ENCODE measurements at regions not wholly inside any gene's neighbourhood (a gene's known extent, or its start where the extent isn't known, plus 50 kb on each side); places are given as distances from the start of the nearest gene placed in this dataset.

DNA sequence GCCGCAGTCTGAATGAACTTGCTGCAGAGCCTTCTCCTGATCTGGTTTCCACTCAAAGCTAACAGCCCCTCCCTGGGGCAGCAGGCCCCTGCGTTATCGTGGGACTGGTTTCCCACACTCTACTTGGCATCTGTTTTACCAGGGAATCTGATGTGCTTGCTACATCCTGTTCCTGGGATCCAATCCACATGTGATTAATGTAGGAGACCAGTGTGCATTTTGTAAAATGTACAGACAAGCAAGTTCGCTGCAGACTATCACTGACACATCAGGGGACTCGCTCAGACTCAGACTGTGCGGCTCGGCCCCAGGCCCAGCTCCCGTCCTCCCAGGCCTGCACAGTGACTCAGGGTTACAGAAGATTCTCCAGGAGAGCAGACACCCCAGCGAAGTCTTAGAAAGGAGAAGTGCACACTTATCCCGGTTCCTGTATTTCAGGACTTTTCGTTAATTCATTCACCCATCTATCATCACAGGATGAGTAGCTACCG, 340.1 kb downstream of the MATN1 start:
- H3K4me3 ChIP-seq (ENCODE audit: low read depth in 1 of 2, low read length in 2 of 2) = no peak overlapping the region
- H3K36me3 ChIP-seq (ENCODE audit: insufficient read depth, low read length) = no peaks in the 10 kb centered on the region
- peaks cover 0 to 21% of the 10 kb centered on the region in 2 donors for H3K27me3 ChIP-seq (ENCODE audit: control insufficient read depth in 1 of 2, insufficient read depth in 2 of 2, low read length in 2 of 2)
- H3K27ac ChIP-seq (ENCODE audit: low read depth, low read length) = no peak overlapping the region
- no peak overlapping the region for H3K9ac ChIP-seq (ENCODE audit: low read length)
- H3K4me1 ChIP-seq (ENCODE audit: insufficient read depth, low read length) = peaks cover 10% of the 10 kb centered on the region
- H3K9me3 ChIP-seq (ENCODE audit: low read length) = no peaks in the 10 kb centered on the region

GRCh38 chr1:30382496-30382895, 340.9 kb downstream of the MATN1 start:
- H3K4me3 ChIP-seq (ENCODE audit: low read depth in 1 of 2, low read length in 2 of 2) = no peak overlapping the region
- H3K27me3 ChIP-seq (ENCODE audit: control insufficient read depth in 1 of 2, insufficient read depth in 2 of 2, low read length in 2 of 2) = peaks cover 0 to 24% of the 10 kb centered on the region in 2 donors
- H3K9me3 ChIP-seq (ENCODE audit: low read length) = no peaks in the 10 kb centered on the region
- H3K4me1 ChIP-seq (ENCODE audit: insufficient read depth, low read length) = peaks cover 10% of the 10 kb centered on the region
- no peak overlapping the region for H3K9ac ChIP-seq (ENCODE audit: low read length)
- no peak overlapping the region for H3K27ac ChIP-seq (ENCODE audit: low read depth, low read length)
- no peaks in the 10 kb centered on the region for H3K36me3 ChIP-seq (ENCODE audit: insufficient read depth, low read length)

DNA sequence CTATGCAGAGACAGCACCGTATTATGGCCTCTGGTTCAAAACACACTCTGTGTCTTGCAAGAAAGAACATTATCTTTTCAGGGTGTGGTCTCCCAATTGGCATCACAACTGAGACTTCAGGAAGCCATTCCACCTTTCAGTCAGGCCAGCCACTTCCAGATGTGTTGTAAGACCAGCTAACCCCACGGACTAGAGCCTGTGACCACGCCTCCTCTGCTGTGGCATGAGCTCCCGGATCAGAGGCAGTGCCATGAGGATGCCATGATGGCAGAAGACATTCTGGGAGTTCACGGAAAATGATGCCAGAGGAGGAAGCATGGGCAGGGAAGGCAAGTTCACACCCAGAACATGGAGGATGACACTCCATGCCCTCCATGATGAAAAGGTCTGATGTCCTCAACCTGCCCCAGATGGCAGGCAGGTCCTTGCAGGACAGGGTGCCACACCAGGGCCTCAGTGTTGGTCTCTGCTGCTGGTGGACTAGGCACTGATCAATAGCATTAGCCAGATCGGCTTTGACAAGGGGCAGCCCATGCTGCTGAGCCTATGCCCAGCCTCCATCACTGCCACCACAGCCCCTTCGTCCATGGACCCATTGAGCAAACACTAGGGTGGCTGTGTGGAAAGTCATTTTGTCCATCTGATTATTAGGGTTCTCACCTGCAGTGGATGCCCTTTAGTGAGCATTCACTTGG, 341.6 kb downstream of the MATN1 start:
- H3K27me3 ChIP-seq (ENCODE audit: control insufficient read depth in 1 of 2, insufficient read depth in 2 of 2, low read length in 2 of 2) = peaks cover 0 to 31% of the 10 kb centered on the region in 2 donors

GRCh38 chr1:30381266-30381665, 342.1 kb downstream of the MATN1 start:
- no peak overlapping the region for H3K27ac ChIP-seq (ENCODE audit: low read depth, low read length)
- H3K36me3 ChIP-seq (ENCODE audit: insufficient read depth, low read length) = no peaks in the 10 kb centered on the region
- H3K9ac ChIP-seq (ENCODE audit: low read length) = no peak overlapping the region
- no peaks in the 10 kb centered on the region for H3K9me3 ChIP-seq (ENCODE audit: low read length)
- no peak overlapping the region for H3K4me3 ChIP-seq (ENCODE audit: low read depth in 1 of 2, low read length in 2 of 2)
- H3K4me1 ChIP-seq (ENCODE audit: insufficient read depth, low read length) = peaks cover 10% of the 10 kb centered on the region
- H3K27me3 ChIP-seq (ENCODE audit: control insufficient read depth in 1 of 2, insufficient read depth in 2 of 2, low read length in 2 of 2) = peaks cover 0 to 33% of the 10 kb centered on the region in 2 donors

More for the DNA sequence above, 341.6 kb downstream of the MATN1 start:
- H3K27ac ChIP-seq (ENCODE audit: low read depth, low read length) = no peak overlapping the region
- no peak overlapping the region for H3K9ac ChIP-seq (ENCODE audit: low read length)
- H3K9me3 ChIP-seq (ENCODE audit: low read length) = no peaks in the 10 kb centered on the region
- no peaks in the 10 kb centered on the region for H3K36me3 ChIP-seq (ENCODE audit: insufficient read depth, low read length)
- H3K4me3 ChIP-seq (ENCODE audit: low read depth in 1 of 2, low read length in 2 of 2) = no peak overlapping the region
- H3K4me1 ChIP-seq (ENCODE audit: insufficient read depth, low read length) = peaks cover 10% of the 10 kb centered on the region

DNA sequence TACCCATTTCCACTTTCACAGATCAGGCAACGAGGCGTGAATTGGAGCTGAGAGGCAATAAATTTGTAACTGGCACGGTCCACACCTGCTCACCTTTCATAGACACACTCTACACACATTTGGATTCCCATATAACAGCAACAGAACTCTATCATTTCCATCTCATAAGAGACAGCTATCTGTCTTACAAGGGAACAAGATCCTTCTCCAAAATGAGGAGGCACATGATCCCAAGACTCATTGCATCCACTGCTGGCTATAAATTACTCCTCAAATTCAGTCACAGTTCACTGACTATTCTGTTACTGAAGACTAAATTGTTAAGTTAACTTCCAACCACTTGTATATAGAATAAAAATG, 342.8 kb downstream of the MATN1 start:
- no peak overlapping the region for H3K27ac ChIP-seq (ENCODE audit: low read depth, low read length)
- no peak overlapping the region for H3K4me3 ChIP-seq (ENCODE audit: low read depth in 1 of 2, low read length in 2 of 2)
- H3K9me3 ChIP-seq (ENCODE audit: low read length) = no peaks in the 10 kb centered on the region
- H3K27me3 ChIP-seq (ENCODE audit: control insufficient read depth in 1 of 2, insufficient read depth in 2 of 2, low read length in 2 of 2) = peaks cover 0 to 33% of the 10 kb centered on the region in 2 donors
- H3K9ac ChIP-seq (ENCODE audit: low read length) = no peak overlapping the region
- H3K4me1 ChIP-seq (ENCODE audit: insufficient read depth, low read length) = peaks cover 10% of the 10 kb centered on the region
- no peaks in the 10 kb centered on the region for H3K36me3 ChIP-seq (ENCODE audit: insufficient read depth, low read length)

GRCh38 chr1:30379684-30380624, 343.4 kb downstream of the MATN1 start:
- Histone ChIP-seq H3K4me3 (ENCODE audit: low read depth in 1 of 2, low read length in 2 of 2) (no peak overlapping the region), H3K27me3 (ENCODE audit: control insufficient read depth in 1 of 2, insufficient read depth in 2 of 2, low read length in 2 of 2) (peaks cover 0 to 33% of the 10 kb centered on the region in 2 donors), H3K4me1 (ENCODE audit: insufficient read depth, low read length) (peaks cover 10% of the 10 kb centered on the region), H3K27ac (ENCODE audit: low read depth, low read length) (no peak overlapping the region), H3K9ac (ENCODE audit: low read length) (no peak overlapping the region), H3K36me3 (ENCODE audit: insufficient read depth, low read length) (no peaks in the 10 kb centered on the region), H3K9me3 (ENCODE audit: low read length) (no peaks in the 10 kb centered on the region)

- Histone ChIP-seq H3K27ac (ENCODE audit: low read depth, low read length) (no peak overlapping the region), H3K4me1 (ENCODE audit: insufficient read depth, low read length) (peaks cover 10% of the 10 kb centered on the region), H3K9me3 (ENCODE audit: low read length) (no peaks in the 10 kb centered on the region), H3K9ac (ENCODE audit: low read length) (no peak overlapping the region), H3K36me3 (ENCODE audit: insufficient read depth, low read length) (no peaks in the 10 kb centered on the region), H3K27me3 (ENCODE audit: control insufficient read depth in 1 of 2, insufficient read depth in 2 of 2, low read length in 2 of 2) (peaks cover 0 to 33% of the 10 kb centered on the region in 2 donors), H3K4me3 (ENCODE audit: low read depth in 1 of 2, low read length in 2 of 2) (no peak overlapping the region)
Observed at GRCh38 chr1:30378991-30379581, 344.3 kb downstream of the MATN1 start.

- Histone ChIP-seq H3K27me3 (ENCODE audit: control insufficient read depth in 1 of 2, insufficient read depth in 2 of 2, low read length in 2 of 2) (peaks cover 0 to 33% of the 10 kb centered on the region in 2 donors), H3K27ac (ENCODE audit: low read depth, low read length) (no peak overlapping the region), H3K9me3 (ENCODE audit: low read length) (no peaks in the 10 kb centered on the region), H3K9ac (ENCODE audit: low read length) (no peak overlapping the region), H3K4me1 (ENCODE audit: insufficient read depth, low read length) (peaks cover 10% of the 10 kb centered on the region), H3K4me3 (ENCODE audit: low read depth in 1 of 2, low read length in 2 of 2) (no peak overlapping the region), H3K36me3 (ENCODE audit: insufficient read depth, low read length) (no peaks in the 10 kb centered on the region)
Observed at GRCh38 chr1:30378003-30378596, 345.3 kb downstream of the MATN1 start.

- Histone ChIP-seq H3K27me3 (ENCODE audit: control insufficient read depth in 1 of 2, insufficient read depth in 2 of 2, low read length in 2 of 2) (peaks cover 0 to 26% of the 10 kb centered on the region in 2 donors), H3K4me3 (ENCODE audit: low read depth in 1 of 2, low read length in 2 of 2) (no peak overlapping the region), H3K9me3 (ENCODE audit: low read length) (no peaks in the 10 kb centered on the region), H3K36me3 (ENCODE audit: insufficient read depth, low read length) (no peaks in the 10 kb centered on the region), H3K9ac (ENCODE audit: low read length) (no peak overlapping the region), H3K4me1 (ENCODE audit: insufficient read depth, low read length) (peaks cover 10% of the 10 kb centered on the region), H3K27ac (ENCODE audit: low read depth, low read length) (no peak overlapping the region)
Observed at GRCh38 chr1:30377230-30378002, 346.0 kb downstream of the MATN1 start.

- no peak overlapping the region for H3K27ac ChIP-seq (ENCODE audit: low read depth, low read length)
- H3K36me3 ChIP-seq (ENCODE audit: insufficient read depth, low read length) = no peaks in the 10 kb centered on the region
- peaks cover 10% of the 10 kb centered on the region for H3K4me1 ChIP-seq (ENCODE audit: insufficient read depth, low read length)
- no peaks in the 10 kb centered on the region for H3K9me3 ChIP-seq (ENCODE audit: low read length)
- H3K27me3 ChIP-seq (ENCODE audit: control insufficient read depth in 1 of 2, insufficient read depth in 2 of 2, low read length in 2 of 2) = peaks cover 0 to 24% of the 10 kb centered on the region in 2 donors
- H3K4me3 ChIP-seq (ENCODE audit: low read depth in 1 of 2, low read length in 2 of 2) = no peak overlapping the region
- no peak overlapping the region for H3K9ac ChIP-seq (ENCODE audit: low read length)
Observed at GRCh38 chr1:30376054-30376697, 347.2 kb downstream of the MATN1 start.

All from muscle layer of colon (tissue), 2 donors.